ENCODE measurements at regions not wholly inside any gene's neighbourhood (a gene's known extent, or its start where the extent isn't known, plus 50 kb on each side); places are given as distances from the start of the nearest gene placed in this dataset.
"Not testable (repeated sequence)": the region's sequence is repeated elsewhere in the genome, so short reads cannot be mapped to it uniquely, and the experiment has no call there.

- no peak for DNase-seq
Observed at GRCh38 chr1:38153778-38154470, 107.3 kb upstream of the POU3F1 start.

GRCh38 chr1:38153066-38153777 is 106.6 kb upstream of the POU3F1 start:
- DNase-seq: no peak

- DNase-seq: no peak
Observed at GRCh38 chr1:38152351-38153065, 105.9 kb upstream of the POU3F1 start.

- DNase-seq: no peak
Observed at GRCh38 chr1:38151399-38151798, 104.8 kb upstream of the POU3F1 start.

- not testable (repeated sequence) for DNase-seq
Observed at GRCh38 chr1:38146079-38146478, 99.5 kb upstream of the POU3F1 start.

GRCh38 chr1:38142606-38143005 is 96.0 kb upstream of the POU3F1 start:
- DNase-seq: no peak

GRCh38 chr1:38141483-38141882 is 94.9 kb upstream of the POU3F1 start:
- no peak for DNase-seq

GRCh38 chr1:38139738-38140487 is 93.3 kb upstream of the POU3F1 start:
- no peak for DNase-seq

GRCh38 chr1:38138498-38139233 is 92.1 kb upstream of the POU3F1 start:
- no peak for DNase-seq

- DNase-seq: no peak
Observed at GRCh38 chr1:38137164-38137563, 90.6 kb upstream of the POU3F1 start.

GRCh38 chr1:38135625-38136414 is 89.2 kb upstream of the POU3F1 start:
- no peak for DNase-seq

GRCh38 chr1:38134294-38134755 is 87.7 kb upstream of the POU3F1 start:
- no peak for DNase-seq

GRCh38 chr1:38133756-38134155 is 87.2 kb upstream of the POU3F1 start:
- no peak for DNase-seq

- DNase-seq: no peak
Observed at GRCh38 chr1:38133304-38133703, 86.7 kb upstream of the POU3F1 start.

GRCh38 chr1:38132681-38133080 is 86.1 kb upstream of the POU3F1 start:
- no peak for DNase-seq

- no peak for DNase-seq
Observed at GRCh38 chr1:38131024-38131585, 84.5 kb upstream of the POU3F1 start.

- DNase-seq: no peak
Observed at GRCh38 chr1:38129971-38130370, 83.4 kb upstream of the POU3F1 start.

- DNase-seq: no peak
Observed at GRCh38 chr1:38129473-38129872, 82.9 kb upstream of the POU3F1 start.

GRCh38 chr1:38128926-38129453 is 82.4 kb upstream of the POU3F1 start:
- DNase-seq: no peak

GRCh38 chr1:38128511-38128910 is 81.9 kb upstream of the POU3F1 start:
- no peak for DNase-seq

- no peak for DNase-seq
Observed at GRCh38 chr1:38127428-38127827, 80.8 kb upstream of the POU3F1 start.

Measured in stimulated activated CD4-positive, alpha-beta T cell treated with anti-CD3 and anti-CD28 coated beads, Interleukin-4, amount 100 ng/mL, for 24 hours (primary cell).